SK-N-SH (cell line): ENCODE measurements at regions not wholly inside any gene's neighbourhood (a gene's known extent, or its start where the extent isn't known, plus 50 kb on each side); places are given as distances from the start of the nearest gene placed in this dataset.

Experiments
- CTCF ChIA-PET: fragments of 300-600, 350-600 bp; formaldehyde crosslinking; extraction: SDS; loops from one replicate; lab custom pipeline; 2021; lab: Yijun Ruan, JAX
- POLR2A ChIA-PET: fragments of 350-600 bp; sonication (Branson Sonifier 250); formaldehyde crosslinking; extraction: SDS; loops from one replicate; lab custom pipeline; 2020; ENCODE audit warnings: antibody characterized with exemption, inconsistent platforms; lab: Yijun Ruan, JAX
- DNase-seq: peaks from one replicate; pipeline ENCODE4 v3.0.0; 2012
- H2AFZ ChIP-seq: fragments of 200-600 bp; sonication (generic); 2 replicates; pipeline ENCODE4 v1.8.1; 2016; ENCODE audit warnings: antibody characterized with exemption, mild to moderate bottlenecking, low read depth
- H3F3A ChIP-seq: fragments of 200-600 bp; sonication (generic); replicated peaks from 2 replicates; pipeline ENCODE3; 2016; ENCODE audit warnings: antibody characterized with exemption, mild to moderate bottlenecking; ENCODE audit not compliant: insufficient read depth
- H3K27ac ChIP-seq, 2 experiments: fragments of 200-500 bp in 1 of 2; fragments of 200-600 bp in 1 of 2; sonication (Bioruptor generic) in 1 of 2; sonication (generic), shearing (Covaris generic) in 1 of 2; 2 replicates each; pipeline versions ENCODE4 v1.5.1 to v1.6.1; 2014 to 2016; ENCODE audit warnings: low read depth in 2 of 2, inconsistent platforms in 1 of 2, low read length in 1 of 2, mild to moderate bottlenecking in 1 of 2, mixed read lengths in 1 of 2
- H3K27me3 ChIP-seq: fragments of 200-600 bp; sonication (generic), shearing (Covaris generic); 2 replicates; pipeline ENCODE4 v1.6.1; 2016; ENCODE audit warnings: mixed run types; ENCODE audit not compliant: insufficient read depth
- H3K36me3 ChIP-seq, 2 experiments: fragments of 200-500 bp in 1 of 2; fragments of 200-600 bp in 1 of 2; sonication (Bioruptor generic) in 1 of 2; sonication (generic) in 1 of 2; replicated peaks in 1 of 2; 2 replicates each; pipeline versions ENCODE3 to v1.5.1; 2014 to 2016; ENCODE audit warnings: low read length in 1 of 2, mild to moderate bottlenecking in 1 of 2; ENCODE audit not compliant: insufficient read depth in 2 of 2, control insufficient read depth in 1 of 2
- H3K4me1 ChIP-seq, 2 experiments: fragments of 200-500 bp in 1 of 2; fragments of 200-600 bp in 1 of 2; sonication (Bioruptor generic) in 1 of 2; sonication (generic), shearing (Covaris generic) in 1 of 2; 2 replicates each; pipeline versions ENCODE4 v1.5.1 to v1.6.1; 2014 to 2016; ENCODE audit warnings: low read depth in 1 of 2, low read length in 1 of 2, mixed run types in 1 of 2; ENCODE audit not compliant: insufficient read depth in 2 of 2, control insufficient read depth in 1 of 2
- H3K4me2 ChIP-seq: fragments of 200-600 bp; sonication (generic), shearing (Covaris generic); 2 replicates; pipeline ENCODE4 v1.6.1; 2017; ENCODE audit warnings: mixed run types
- H3K4me3 ChIP-seq, 2 experiments: fragments of 200-500 bp in 1 of 2; fragments of 200-600 bp in 1 of 2; sonication (Bioruptor generic) in 1 of 2; sonication (generic), shearing (Covaris generic) in 1 of 2; 2 replicates each; pipeline versions ENCODE4 v1.5.1 to v1.8.1; 2014 to 2016; ENCODE audit warnings: low read depth in 2 of 2, inconsistent platforms in 1 of 2, low read length in 1 of 2, mild to moderate bottlenecking in 1 of 2, mixed read lengths in 1 of 2, moderate library complexity in 1 of 2
- H3K79me2 ChIP-seq: fragments of 200-600 bp; sonication (generic); 2 replicates; pipeline ENCODE4 v1.8.1; 2017; ENCODE audit warnings: mild to moderate bottlenecking; ENCODE audit not compliant: insufficient read depth
- H3K9ac ChIP-seq: fragments of 200-600 bp; sonication (generic); 2 replicates; pipeline ENCODE4 v1.6.1; 2017; ENCODE audit warnings: mixed run types
- H3K9me2 ChIP-seq: fragments of 200-600 bp; sonication (generic); 2 replicates; pipeline ENCODE4 v1.6.1; 2017; ENCODE audit warnings: mixed run types
- H3K9me3 ChIP-seq: fragments of 200-600 bp; sonication (generic); 2 replicates; pipeline ENCODE4 v1.6.1; 2017; ENCODE audit warnings: mixed run types, mild to moderate bottlenecking, moderate library complexity
- H4K20me1 ChIP-seq: fragments of 200-600 bp; sonication (generic); 2 replicates; pipeline ENCODE4 v1.6.1; 2017; ENCODE audit warnings: mild to moderate bottlenecking, mixed run types; ENCODE audit not compliant: insufficient read depth
- CHD2 ChIP-seq: fragments of 150-350 bp; IDR thresholded peaks from 2 replicates; pipeline ENCODE4 v1.6.1; 2018; ENCODE audit warnings: low read length; ENCODE audit not compliant: partially characterized antibody
- CTCF ChIP-seq: fragments of 200-600 bp; sonication (generic); IDR thresholded peaks from 2 replicates; pipeline ENCODE4 v1.6.1; 2017; ENCODE audit warnings: antibody characterized with exemption, mild to moderate bottlenecking, moderate library complexity
- ELF1 ChIP-seq: IDR thresholded peaks from 2 replicates; pipeline ENCODE4 v1.4.0; 2012
- FOSL2 ChIP-seq: IDR thresholded peaks from 2 replicates; pipeline ENCODE4 v1.4.0; 2012; ENCODE audit warnings: low read depth, mild to moderate bottlenecking, moderate library complexity, borderline replicate concordance
- FOXJ3 ChIP-seq: sonication (generic); formaldehyde crosslinking; IDR thresholded peaks from 2 replicates; pipeline ENCODE4 v1.5.1; 2020; ENCODE audit warnings: mild to moderate bottlenecking, missing genetic modification reagents
- FOXM1 ChIP-seq: IDR thresholded peaks from 2 replicates; pipeline ENCODE4 v1.4.0; 2012; ENCODE audit warnings: low read depth, mild to moderate bottlenecking
- GABPA ChIP-seq: IDR thresholded peaks from 2 replicates; pipeline ENCODE4 v1.4.0; 2012; ENCODE audit warnings: low read depth, mild to moderate bottlenecking
- IRF3 ChIP-seq: fragments of 150-350 bp; IDR thresholded peaks from 2 replicates; pipeline ENCODE4 v1.6.1; 2016; ENCODE audit warnings: mild to moderate bottlenecking, low read depth, low read length
- JUND ChIP-seq: IDR thresholded peaks from 2 replicates; pipeline ENCODE4 v1.4.0; 2012
- MAX ChIP-seq: IDR thresholded peaks from 2 replicates; pipeline ENCODE4 v1.4.0; 2012; ENCODE audit warnings: low read depth
- MXI1 ChIP-seq: IDR thresholded peaks from 2 replicates; pipeline ENCODE4 v1.6.1; 2012; ENCODE audit warnings: mild to moderate bottlenecking, low read depth, low read length, improper control_type of control experiment
- NRF1 ChIP-seq: IDR thresholded peaks from 2 replicates; pipeline ENCODE4 v1.6.1; 2012; ENCODE audit warnings: low read depth, mild to moderate bottlenecking, low read length
- PBX3 ChIP-seq: IDR thresholded peaks from 2 replicates; pipeline ENCODE4; 2012
- RAD21 ChIP-seq: IDR thresholded peaks from 2 replicates; pipeline ENCODE4 v1.6.1; 2012; ENCODE audit warnings: mild to moderate bottlenecking, low read length
- RFX5 ChIP-seq: IDR thresholded peaks from 2 replicates; pipeline ENCODE4 v1.6.1; 2012; ENCODE audit warnings: mild to moderate bottlenecking, improper control_type of control experiment, low read length
- RXRA ChIP-seq: IDR thresholded peaks from 2 replicates; pipeline ENCODE4 v1.4.0; 2012; ENCODE audit warnings: low read depth, mild to moderate bottlenecking, borderline replicate concordance
- TAF1 ChIP-seq: IDR thresholded peaks from 2 replicates; pipeline ENCODE4 v1.6.1; 2012; ENCODE audit warnings: low read depth, mild to moderate bottlenecking, low read length, moderate library complexity, borderline replicate concordance
- TCF12 ChIP-seq: IDR thresholded peaks from 2 replicates; pipeline ENCODE4 v1.4.0; 2012

- Histone ChIP-seq H3K27me3 (no peaks in the 10 kb centered on the region), H3K4me3 (no peak overlapping the region), H3K36me3 (no peaks in the 10 kb centered on the region), H3K9me3 (peaks cover 5% of the 10 kb centered on the region; the same call in 1 of the 2 replicates), H2AFZ (no peak overlapping the region), H3K27ac (no peak overlapping the region), H3K9me2 (no peaks in the 10 kb centered on the region), H3F3A (no peaks in the 10 kb centered on the region), H3K79me2 (no peaks in the 10 kb centered on the region), H3K4me2 (no peak overlapping the region), H4K20me1 (no peaks in the 10 kb centered on the region), H3K4me1 (peaks cover 0 to 4% of the 10 kb centered on the region in 2 experiments; a peak in 1 of 4 replicates), H3K9ac (no peak overlapping the region)
- CTCF ChIA-PET: no interaction called here
- no peak for TF ChIP-seq MXI1
- TF ChIP-seq RFX5: no peak
- TF ChIP-seq MAX: no peak
- no peak for TF ChIP-seq GABPA
- TF ChIP-seq NRF1: no peak
- TF ChIP-seq TAF1: no peak
- TF ChIP-seq CHD2: no peak
- TF ChIP-seq FOSL2: no peak
- no peak for TF ChIP-seq FOXJ3 (CRISPR knock-in tag)
- no peak for TF ChIP-seq JUND
- no peak for TF ChIP-seq RXRA
- TF ChIP-seq PBX3: no peak
- no peak for TF ChIP-seq ELF1
- TF ChIP-seq IRF3: no peak
- no peak for TF ChIP-seq CTCF
- TF ChIP-seq TCF12: no peak
- TF ChIP-seq RAD21: no peak
- no peak for TF ChIP-seq FOXM1
- no peak for DNase-seq
- POLR2A ChIA-PET: no interaction called here
Measured at GRCh38 chr2:239886781-239887180, 138.4 kb downstream of the NDUFA10 start.
